HG02852 (cell line): ENCODE measurements at regions not wholly inside any gene's neighbourhood (a gene's known extent, or its start where the extent isn't known, plus 50 kb on each side); places are given as distances from the start of the nearest gene placed in this dataset.
"Not testable (repeated sequence)": the region's sequence is repeated elsewhere in the genome, so short reads cannot be mapped to it uniquely, and the experiment has no call there.

Experiments used
- ATAC-seq: cut with Tn5 transposase; IDR thresholded peaks from one replicate; pipeline ENCODE4 v1.9.1; 2021; ENCODE audit warnings: mild to moderate bottlenecking, moderate library complexity; ENCODE audit not compliant: unreplicated experiment

DNA sequence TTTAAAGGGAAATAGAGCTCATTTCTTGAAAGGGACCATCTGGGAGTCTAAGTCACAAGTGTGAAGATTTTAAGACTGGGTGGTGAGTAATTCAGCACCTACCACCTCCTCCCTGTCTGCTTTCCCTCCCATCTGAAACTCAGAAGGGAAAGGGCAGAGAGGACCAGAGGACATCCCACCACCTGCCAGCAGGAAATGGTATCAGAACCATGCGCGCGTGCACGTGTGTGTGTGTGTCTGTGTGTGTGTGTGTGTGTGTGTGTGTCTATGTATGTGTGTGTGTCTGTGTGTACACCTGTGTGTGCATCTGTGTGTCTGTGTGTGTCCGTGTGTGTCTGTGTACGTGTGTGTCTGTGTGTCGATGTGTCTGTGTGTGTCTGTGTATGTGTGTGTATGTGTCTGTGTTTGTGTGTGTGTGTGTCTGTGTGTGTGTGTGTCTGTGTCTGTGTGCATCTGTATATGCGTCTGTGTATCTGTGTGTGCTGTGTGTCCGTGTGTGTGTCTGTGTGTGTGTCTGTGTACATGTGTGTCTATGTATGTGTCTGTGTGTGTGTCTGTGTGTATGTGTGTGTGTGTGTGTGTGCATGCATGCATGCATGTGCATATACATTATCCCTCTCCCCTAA is 76.8 kb downstream of the ZFP36L2 start:
- ATAC-seq: no peak

DNA sequence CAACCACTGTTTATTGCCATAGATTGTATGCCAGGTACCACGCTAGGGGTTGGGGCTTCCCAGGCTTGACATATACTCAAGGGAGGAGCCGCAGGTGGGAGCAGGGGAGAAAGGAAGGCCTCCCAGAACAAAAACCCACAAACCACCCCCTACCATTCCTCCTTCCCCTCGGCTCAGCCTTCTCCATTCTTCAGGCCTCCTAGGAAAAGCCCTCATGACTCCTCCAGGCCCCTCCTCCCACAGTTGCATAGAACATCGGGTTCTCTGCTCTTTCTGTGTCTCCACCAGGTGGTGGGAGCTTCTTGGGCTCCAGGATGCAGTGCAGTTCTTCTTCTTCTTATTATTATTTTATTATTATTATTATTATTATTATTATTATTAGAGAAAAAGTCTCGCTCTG is 80.3 kb downstream of the ZFP36L2 start:
- ATAC-seq: no peak

DNA sequence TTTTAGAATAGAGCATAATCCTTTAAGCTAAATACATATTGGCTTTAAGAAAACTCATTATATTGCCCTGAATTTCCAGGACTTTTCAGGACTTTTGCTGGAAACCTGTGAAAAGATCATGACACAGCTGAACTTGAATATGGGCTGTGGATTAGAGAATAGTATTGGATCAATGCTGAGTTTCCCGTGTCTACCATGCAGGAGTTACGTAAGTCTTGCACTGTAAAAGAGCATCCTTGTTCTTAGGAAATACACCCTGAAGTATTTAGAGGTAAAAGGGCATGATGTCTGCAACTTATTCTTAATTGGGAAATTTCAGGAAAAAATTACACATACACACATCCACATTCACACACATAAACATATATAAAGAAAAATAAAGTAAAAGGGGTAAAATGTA is 82.1 kb downstream of the ZFP36L2 start:
- ATAC-seq: no peak

DNA sequence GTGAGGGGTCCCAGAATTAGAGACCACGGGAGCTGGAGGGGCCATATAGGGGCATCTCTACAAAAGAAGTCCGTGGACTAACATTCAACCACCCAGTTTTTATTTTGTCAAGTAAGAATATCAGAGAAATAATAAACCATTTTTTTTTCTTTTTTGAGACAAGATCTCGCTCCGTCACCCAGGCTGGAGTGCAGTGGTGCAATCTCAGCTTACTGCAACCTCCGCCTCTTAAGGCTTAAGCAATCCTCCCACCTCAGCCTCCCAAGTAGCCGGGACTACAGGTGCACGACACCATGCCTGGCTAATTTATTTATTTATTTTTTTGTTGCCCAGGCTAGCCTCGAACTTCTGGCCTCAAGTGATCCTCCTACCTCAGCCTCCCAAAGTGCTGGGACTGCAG is 82.7 kb downstream of the ZFP36L2 start:
- ATAC-seq: no peak

DNA sequence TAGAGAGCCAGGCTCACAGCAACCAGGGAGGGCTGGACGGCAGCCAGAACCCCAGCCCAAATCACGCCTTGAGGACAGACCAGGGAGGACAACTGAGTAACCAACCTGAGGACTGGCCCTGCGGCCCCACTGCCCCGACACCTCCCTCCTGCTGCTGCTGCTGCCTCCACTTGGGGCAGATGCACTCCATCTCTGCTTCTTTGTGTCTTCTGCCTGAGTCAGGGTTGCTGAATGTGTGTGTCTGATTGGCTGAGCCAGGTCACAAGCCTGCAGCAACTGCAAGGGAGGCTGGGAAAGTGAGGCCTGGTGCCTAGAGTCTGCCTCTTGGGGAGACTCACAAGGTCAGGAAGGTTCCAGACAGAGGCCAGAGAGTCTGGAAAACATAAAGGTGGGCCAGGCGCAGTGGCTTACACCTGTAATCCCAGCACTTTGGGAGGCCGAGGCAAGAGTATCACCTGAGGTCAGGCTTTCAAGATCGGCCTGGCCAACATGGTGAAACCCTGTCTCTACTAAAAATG is 83.4 kb downstream of the ZFP36L2 start:
- ATAC-seq: no peak

DNA sequence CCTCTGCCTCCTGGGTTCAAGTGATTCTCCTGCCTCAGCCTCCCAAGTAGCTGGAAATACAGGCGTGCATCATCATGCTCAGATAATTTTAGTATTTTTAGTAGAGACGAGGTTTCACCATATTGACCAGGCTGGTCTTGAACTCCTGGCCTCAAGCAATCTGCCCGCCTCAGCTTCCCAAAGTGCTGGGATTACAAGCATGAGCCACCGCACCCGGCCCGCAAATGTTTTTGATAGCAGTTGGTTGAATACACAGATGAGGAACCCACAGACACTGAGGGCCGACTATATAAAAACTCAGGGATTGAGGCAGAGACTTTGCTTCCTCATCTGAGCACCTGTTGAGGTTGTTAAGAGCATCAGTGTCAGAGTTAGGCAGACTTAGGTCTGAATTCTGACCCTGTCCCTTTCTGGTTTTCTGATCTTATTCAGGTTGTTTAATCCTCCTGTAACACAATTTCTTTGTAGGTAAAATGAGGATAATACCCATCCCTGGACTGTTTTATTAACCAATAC is 84.7 kb downstream of the ZFP36L2 start:
- ATAC-seq: not testable (repeated sequence)

DNA sequence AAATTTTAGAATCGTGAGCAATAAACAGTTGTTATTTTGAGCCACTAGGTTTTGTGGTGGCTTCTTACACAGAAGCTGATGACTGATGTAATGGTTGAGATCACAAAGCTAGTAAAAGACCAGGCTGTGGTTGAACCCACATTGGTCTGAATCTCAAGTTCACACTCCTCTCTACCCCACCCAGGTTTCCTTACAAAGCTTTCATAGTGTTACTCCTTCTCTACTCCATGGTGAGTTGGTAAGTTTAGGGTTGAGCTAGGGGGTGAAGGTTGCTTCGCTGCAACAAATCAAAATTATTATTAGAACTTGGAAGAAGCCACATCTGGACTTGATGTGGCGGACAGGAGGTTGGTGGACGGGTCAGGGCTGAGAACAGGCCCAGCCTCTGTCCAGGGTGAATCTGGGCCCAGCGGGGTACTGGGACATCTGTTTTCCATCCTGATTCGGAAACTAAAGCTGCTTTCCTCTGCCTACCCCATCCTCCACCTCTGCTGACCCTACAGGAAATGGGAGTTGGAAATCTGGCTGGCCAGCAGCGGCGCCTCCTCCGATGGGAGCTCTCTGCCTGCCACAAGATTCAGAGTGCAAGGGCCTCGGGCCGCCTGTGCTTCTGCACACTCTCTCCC is 86.3 kb downstream of the ZFP36L2 start:
- ATAC-seq: no peak

DNA sequence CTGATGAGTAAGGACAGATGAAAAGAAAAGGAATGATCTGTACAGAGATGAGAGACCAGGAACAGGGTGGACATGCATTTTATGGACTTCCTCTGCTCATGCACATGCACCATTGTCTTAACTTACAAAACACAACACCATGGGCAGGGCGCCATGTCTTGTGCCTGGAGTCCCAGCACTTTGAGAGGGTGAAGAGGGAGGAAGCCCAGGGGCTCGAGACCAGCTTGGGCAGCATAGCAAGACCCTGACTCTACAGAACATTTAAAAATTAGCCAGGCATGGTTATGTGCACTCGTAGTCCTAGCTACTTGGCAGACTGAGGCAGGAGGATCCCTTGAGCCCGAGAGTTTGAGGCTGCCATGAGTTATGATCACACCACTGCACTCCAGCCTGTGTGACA is 86.9 kb downstream of the ZFP36L2 start:
- no peak for ATAC-seq

DNA sequence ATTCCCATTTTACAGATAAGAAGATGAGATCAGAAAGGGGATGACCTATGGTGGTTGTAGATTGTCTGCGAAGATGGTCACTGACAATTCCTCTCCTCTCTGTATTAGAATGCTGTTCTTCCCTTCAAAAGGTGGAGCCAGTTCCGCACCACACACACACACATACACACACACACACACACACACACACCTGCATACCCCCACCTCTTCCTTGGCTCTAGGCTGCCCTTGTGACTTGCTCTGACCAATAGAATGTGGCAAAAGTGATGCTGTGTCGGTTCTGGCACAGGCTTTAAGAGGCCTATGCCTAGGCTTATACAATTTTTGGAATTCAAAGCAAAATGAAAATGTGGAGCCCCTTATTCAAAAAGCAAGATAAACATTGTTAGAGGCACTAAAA is 88.0 kb downstream of the ZFP36L2 start:
- ATAC-seq: no peak

DNA sequence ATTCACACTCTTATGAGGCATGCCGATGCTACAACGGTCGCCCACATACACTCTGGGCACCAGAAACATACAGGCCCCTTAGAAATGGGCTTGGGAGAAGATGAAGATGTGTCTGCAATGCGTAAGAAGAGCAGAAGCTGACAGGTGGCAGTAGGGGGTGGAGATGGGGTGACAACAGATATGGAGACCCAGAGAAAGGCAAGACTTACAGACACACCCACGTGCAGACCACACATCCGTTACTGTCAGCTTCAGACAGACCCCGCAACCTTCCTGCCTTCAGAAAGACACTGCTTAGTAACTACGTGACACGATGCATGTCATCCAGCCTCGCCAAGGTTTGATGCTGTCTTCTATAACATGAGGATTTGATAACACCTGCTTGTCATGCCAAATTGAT is 89.5 kb downstream of the ZFP36L2 start:
- ATAC-seq: no peak

DNA sequence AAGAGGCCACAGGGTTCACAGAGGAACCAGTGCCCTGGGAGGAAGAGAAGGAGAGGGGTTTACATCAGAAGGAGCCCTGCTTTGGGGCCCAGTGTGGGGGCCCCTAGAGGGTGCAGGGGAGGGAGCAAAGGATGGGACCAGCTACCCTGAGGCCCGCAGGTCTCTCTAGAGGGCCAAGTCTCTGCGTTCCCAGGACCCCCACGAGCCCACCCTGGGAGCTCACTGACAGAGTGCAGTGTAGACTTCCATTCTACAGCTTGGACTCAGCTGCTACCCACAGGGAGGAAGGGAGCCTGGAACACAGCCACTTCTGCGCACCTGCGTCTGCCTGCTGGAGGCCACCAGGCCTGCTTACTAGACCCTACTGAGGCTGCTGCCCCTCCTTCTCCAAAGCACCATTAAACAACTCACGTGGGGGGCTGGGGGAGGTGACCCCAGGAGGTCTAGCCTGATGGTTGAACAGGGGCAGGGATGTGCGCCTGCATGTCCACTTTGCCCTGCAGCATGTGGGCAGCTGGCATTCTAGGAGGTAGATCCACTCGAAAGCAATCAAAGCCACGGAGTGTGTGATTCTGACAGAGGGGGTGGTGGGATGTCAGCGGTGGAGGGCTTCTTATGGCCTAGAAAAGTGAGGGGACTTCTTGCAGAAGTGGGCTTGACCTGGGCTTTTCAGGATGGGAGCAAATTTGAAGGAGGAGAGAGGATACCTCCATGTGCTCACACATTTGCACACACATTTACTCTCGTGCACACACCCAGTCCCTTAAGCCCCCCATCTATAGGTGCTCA is 90.2 kb downstream of the ZFP36L2 start:
- no peak for ATAC-seq

DNA sequence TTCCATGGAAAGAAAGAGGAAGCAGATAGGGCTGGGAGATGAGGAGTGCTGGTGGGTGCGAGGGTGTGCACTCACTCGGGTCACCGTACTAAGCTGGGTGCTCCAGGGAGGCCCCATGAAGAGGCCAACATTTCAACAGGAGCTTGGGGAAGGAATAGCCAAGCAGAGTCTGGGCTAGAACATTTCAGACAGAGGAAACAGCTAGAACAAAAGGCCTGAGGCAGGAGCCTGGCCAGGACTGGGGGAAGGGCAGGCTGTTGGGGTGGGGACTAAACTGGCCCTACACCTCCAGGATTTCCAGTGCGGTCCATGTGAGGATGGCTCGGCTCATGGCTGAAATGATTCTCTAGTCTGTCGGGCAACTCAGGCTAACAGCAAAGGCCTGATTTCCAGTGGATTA is 90.8 kb downstream of the ZFP36L2 start:
- no peak for ATAC-seq

DNA sequence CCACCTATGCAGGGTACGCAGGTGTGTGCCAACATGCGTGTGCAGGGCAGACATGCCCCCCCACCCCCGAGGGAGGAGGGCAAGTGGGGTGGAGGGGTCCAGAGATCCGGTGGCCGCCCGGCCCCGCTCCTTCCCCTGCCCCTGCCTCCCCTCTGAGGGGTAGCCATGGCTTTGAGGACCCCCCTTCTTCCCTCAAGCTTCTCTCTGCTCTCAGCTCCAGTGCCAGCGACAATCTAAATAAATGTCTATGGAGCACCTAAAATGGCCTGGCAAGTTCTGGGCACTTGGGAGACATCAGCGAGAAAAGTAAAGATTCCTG is 91.9 kb downstream of the ZFP36L2 start:
- ATAC-seq: no peak

DNA sequence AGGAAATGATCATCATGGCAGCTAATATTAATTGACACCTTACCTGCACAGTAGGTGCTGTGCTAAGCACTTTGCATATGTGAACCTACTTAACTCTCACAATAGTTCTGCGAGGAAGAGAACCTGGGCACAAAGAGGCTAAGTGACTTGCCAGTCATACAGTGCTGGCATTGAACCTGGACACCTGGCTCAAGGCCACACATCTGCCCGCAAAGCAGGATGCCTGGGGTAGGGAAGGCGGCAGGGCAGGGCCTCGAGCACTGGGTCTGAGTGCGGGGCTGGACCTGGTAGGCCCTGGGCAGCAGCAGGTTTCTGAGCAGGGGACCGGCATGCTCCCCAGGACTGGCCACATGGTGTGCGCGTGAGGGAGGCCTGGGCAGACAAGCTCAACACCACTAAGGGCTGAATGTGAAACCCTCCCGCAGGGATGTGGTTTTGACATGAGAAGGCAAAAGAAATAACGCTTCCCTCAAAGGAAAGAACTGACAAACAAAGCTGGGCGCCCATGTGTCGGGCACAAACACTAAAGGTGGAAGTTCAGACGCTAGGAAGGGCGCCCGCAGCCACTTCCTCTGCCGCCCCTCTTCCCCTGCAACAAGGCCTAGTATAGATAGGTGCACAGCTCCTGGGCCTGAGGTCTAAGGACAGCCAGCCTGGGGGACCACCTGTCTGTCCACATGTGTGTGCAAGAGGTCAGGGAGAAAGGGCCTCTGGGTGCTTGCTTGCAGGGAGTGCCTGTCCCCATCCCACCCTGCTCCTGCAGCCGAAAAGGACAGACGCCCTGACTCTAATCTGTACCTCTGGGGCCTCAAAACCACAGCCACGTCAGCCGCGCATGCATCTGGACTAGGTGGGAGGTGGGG is 92.5 kb downstream of the ZFP36L2 start:
- no peak for ATAC-seq

DNA sequence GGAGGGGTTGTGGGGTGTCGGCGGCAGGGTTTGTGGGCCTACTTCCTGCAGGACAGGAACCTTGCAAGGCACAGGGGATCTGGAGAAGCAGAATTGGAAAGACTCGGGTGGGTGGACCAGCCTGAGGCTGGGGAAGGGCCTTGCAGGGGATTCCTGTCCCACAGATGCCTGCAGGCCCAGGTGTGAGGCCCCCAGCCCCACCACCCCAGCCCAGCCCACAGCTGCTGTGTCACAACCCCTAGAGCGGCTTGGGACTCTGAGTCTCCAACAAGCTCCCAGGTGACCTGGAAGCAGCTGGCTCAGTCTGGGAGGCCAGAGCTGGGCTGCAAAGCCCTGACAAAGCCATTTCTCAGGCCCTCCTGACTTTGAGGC is 93.1 kb downstream of the ZFP36L2 start:
- no peak for ATAC-seq

DNA sequence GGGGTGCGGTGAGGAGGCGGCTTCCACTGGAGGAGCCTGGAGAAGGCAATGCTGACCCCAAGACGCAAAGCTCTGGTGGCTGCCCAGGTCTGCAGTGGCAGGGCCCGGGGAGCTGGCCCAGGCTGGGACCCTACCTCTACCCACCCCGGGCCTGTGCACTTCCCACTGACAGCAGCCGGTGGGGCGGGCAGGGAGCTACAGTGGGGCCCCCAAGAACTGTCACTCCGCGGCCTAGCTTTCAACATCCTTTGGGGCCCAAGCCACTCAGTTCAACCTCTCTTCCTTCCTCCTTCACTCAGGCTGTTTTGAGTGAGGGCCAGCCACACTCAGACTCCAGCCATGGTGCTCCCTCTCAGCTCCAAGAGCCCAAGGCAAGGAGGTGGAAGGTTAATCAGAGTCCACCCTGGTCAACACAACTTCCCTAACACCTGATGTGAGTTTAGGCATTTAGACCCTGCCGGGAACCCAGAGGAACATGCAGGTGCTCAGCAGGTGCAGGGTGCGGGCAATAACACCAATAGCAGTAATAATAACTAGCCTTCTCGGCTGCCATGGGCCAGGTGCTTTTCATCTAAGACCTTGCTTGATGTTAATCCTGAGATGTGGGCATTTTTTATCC is 93.6 kb downstream of the ZFP36L2 start:
- no peak for ATAC-seq

DNA sequence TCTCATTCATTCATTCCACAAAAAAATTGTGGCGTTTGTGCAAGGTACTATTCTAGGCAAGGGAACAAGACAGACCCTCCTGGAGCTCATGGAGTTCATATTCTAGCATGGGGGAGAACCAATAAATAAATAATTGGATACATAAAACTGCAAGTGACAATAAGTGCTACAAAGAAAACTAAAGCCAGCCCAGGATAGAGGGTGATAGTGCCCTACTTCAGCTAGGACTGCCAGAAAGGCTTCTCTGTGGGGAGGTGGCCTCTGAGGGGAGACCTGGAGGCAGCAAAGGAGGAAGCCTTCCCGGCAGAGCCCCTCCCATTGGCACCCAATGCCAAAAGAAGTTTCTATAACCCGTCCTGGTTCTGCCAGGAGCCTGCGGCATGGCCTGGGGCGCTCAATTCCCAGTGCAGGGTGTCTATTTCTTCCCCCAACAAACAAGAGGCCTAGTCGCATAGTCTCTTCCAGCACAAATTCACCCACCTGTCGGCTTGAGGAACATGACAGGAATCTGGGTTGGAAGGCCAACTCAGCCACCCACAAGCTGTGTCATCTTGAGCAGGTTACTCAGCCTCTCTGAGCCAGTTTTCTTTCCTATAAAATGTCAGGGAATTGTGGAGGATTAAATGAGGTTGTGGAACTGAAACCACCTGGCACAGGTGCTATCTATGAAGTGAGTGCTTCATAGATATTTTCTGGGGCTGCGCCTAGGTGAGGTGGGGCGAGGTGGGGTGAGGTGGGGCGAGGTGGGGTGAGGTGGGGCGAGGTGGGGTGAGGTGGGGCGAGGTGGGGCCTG is 94.3 kb downstream of the ZFP36L2 start:
- ATAC-seq: no peak

DNA sequence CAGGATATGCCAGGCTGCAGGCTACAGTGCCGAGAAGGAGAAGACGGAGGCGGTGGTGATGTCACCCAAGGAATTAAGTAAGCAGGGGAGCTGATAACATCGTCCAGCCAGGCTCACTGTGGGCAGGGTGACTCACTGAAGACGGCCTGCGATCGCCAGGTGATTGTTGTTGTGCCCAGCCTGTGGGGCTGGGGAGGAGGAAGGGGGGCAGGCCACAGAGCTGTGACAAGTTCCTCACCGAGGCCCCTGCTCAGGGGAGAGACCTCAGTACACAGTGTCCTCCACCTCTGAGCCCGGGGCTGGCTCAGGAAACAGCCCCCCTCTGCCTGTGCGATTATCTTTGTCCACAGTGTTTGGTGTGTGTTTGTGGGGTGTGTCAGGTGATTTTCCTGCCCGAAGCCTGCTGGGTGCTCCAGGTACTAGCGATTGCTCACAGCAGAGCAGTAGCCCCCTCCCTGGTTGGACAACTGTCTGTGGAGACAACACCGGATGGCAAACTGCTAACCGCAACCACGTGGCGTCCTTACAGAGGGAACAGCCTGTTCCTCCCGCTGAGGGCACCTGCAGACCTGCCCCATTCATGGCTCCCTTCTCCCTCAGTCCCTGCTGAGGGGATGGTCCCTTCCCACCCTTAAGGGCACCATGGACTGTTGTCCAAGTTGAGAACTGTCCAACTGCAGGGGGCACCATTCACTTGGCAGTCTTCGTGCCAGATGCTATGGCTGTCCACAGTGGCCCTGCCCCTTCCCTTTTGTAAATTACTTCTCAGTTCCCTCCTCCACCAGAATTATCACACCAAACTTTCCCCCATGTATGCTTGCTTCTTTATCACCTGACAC is 95.1 kb downstream of the ZFP36L2 start:
- ATAC-seq: peak; percentile 44

DNA sequence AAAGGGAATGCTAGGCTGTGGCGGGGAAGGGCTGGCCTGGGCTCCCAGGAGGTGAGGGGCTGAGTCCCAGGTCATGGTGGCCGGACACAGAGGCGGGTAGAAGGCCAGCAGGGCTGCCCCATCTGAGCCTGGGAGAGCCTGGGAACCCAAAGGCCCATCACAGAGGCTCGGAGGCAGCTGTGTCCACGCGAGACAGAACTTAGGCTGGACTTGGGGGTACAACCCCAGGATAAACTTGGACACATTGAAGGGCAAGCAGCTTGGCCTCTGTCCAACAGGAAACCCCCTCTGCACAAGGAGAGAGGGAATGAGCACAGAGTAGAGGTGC is 95.9 kb downstream of the ZFP36L2 start:
- ATAC-seq: no peak
